ENCODE measurements at regions not wholly inside any gene's neighbourhood (a gene's known extent, or its start where the extent isn't known, plus 50 kb on each side); places are given as distances from the start of the nearest gene placed in this dataset.

DNA sequence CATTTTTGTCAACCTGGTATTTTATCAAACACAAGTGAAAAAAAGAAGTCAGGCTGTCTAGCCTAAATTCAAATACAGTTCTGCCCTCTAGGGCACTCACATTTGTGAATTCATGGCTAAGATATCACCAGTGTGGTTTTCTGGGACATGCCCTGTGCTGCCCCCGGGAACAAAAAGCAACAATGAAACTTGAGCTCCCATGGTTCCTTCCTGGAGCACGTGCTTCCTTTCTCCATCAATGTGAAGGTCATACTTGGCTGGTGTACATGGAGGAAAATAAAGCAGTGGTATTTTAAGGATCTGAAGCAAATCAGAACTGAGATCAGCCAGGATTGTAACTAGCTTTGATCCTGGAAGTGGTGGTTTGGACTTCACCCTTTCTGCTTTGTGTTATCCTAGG lies 128.9 kb upstream of the FRMD4A start:
- H3K27ac ChIP-seq (ENCODE audit: low read depth in 2 of 2, low read length in 1 of 2) = no peak overlapping the region
- ChIA-PET POLR2A (no interaction called here), CTCF (interaction anchor here (0.8 kb wide), 1 partner anchor 262 kb away, joined by 3 read pairs; no protein-coding TSS in a partner anchor)
- no peaks in the 10 kb centered on the region for H3K9me2 ChIP-seq
- H3K9me3 ChIP-seq = no peaks in the 10 kb centered on the region
- no peak overlapping the region for H3K9ac ChIP-seq
- no peaks in the 10 kb centered on the region for H4K20me1 ChIP-seq (ENCODE audit: insufficient read depth)
- H3K4me1 ChIP-seq (ENCODE audit: control insufficient read depth in 1 of 2, insufficient read depth in 2 of 2, low read depth in 1 of 2, low read length in 1 of 2) = no peaks in the 10 kb centered on the region
- H2AFZ ChIP-seq (ENCODE audit: low read depth) = 0 out of 2 replicates have a peak overlapping the region, but pooled peaks have one; percentile 63
- DNase-seq = no peak
- H3K79me2 ChIP-seq (ENCODE audit: insufficient read depth) = no peaks in the 10 kb centered on the region
- no peak overlapping the region for H3K4me3 ChIP-seq (ENCODE audit: low read depth in 2 of 2, low read length in 1 of 2)
- H3K36me3 ChIP-seq (replicated peaks in 1 of 2; ENCODE audit: control insufficient read depth in 1 of 2, insufficient read depth in 2 of 2, low read length in 1 of 2) = no peaks in the 10 kb centered on the region
- 8% methylated on average over 2 of the region's 2 CpGs for WGBS (ENCODE audit: low lambda C conversion rate)
- H3K4me2 ChIP-seq = no peak overlapping the region
- no peaks in the 10 kb centered on the region for H3K27me3 ChIP-seq (ENCODE audit: insufficient read depth)
- TF ChIP-seq TEAD4 (IDR thresholded peaks at IDR 0.05; ENCODE audit: borderline replicate concordance, insufficient read depth) = no peak
- TF ChIP-seq SMC3 (IDR thresholded peaks at IDR 0.05; ENCODE audit: low read depth, low read length) = no peak
- no peak for TF ChIP-seq EP300 (IDR thresholded peaks at IDR 0.05; ENCODE audit: borderline replicate concordance in 1 of 2, low read depth in 1 of 2, low read length in 1 of 2)
- no peak for TF ChIP-seq FOSL2 (IDR thresholded peaks at IDR 0.05; ENCODE audit: borderline replicate concordance, low read depth)
- no peak for TF ChIP-seq PBX3 (IDR thresholded peaks at IDR 0.05)
- TF ChIP-seq MAX (IDR thresholded peaks at IDR 0.05; ENCODE audit: low read depth) = no peak
- TF ChIP-seq ELF1 (IDR thresholded peaks at IDR 0.05) = no peak
- TF ChIP-seq NFIC (IDR thresholded peaks at IDR 0.05; ENCODE audit: borderline replicate concordance) = no peak
- no peak for TF ChIP-seq NRF1 (IDR thresholded peaks at IDR 0.05; ENCODE audit: low read depth, low read length)
- TF ChIP-seq CHD2 (IDR thresholded peaks at IDR 0.05; ENCODE audit: low read length, partially characterized antibody) = no peak
- TF ChIP-seq, protein P1, sequence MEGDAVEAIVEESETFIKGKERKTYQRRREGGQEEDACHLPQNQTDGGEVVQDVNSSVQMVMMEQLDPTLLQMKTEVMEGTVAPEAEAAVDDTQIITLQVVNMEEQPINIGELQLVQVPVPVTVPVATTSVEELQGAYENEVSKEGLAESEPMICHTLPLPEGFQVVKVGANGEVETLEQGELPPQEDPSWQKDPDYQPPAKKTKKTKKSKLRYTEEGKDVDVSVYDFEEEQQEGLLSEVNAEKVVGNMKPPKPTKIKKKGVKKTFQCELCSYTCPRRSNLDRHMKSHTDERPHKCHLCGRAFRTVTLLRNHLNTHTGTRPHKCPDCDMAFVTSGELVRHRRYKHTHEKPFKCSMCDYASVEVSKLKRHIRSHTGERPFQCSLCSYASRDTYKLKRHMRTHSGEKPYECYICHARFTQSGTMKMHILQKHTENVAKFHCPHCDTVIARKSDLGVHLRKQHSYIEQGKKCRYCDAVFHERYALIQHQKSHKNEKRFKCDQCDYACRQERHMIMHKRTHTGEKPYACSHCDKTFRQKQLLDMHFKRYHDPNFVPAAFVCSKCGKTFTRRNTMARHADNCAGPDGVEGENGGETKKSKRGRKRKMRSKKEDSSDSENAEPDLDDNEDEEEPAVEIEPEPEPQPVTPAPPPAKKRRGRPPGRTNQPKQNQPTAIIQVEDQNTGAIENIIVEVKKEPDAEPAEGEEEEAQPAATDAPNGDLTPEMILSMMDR (IDR thresholded peaks at IDR 0.05) = no peak
- no peak for TF ChIP-seq MXI1 (IDR thresholded peaks at IDR 0.05; ENCODE audit: low read depth, low read length)
- no peak for TF ChIP-seq SIN3A (IDR thresholded peaks at IDR 0.05; ENCODE audit: borderline replicate concordance, low read depth, low read length)
- H3F3A ChIP-seq (replicated peaks; ENCODE audit: insufficient read depth) = no peaks in the 10 kb centered on the region

DNA sequence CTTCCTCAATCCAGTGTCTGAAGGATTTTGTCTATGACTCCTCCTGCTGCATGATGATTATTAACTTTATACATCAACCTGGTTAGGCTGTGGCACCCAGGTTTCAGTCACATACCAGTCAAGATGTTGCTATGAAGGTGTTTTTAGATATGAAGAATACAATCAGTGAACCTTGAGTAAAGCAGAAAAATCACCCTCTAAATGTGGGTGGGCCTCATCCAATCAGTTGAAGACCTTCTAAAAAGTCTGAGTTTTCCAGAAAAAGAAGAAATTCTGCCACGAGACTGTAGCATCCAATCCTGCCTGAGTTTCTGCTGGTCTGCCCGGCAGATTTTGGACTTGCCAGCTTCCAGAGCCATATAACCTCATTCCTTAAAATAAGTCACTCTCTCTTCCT lies 126.1 kb upstream of the FRMD4A start:
- Histone ChIP-seq H3F3A (replicated peaks; ENCODE audit: insufficient read depth) (no peaks in the 10 kb centered on the region), H3K36me3 (replicated peaks in 1 of 2; ENCODE audit: control insufficient read depth in 1 of 2, insufficient read depth in 2 of 2, low read length in 1 of 2) (no peaks in the 10 kb centered on the region), H2AFZ (ENCODE audit: low read depth) (no peak overlapping the region), H3K27me3 (ENCODE audit: insufficient read depth) (no peaks in the 10 kb centered on the region), H3K4me2 (no peak overlapping the region), H3K9ac (no peak overlapping the region), H3K4me3 (ENCODE audit: low read depth in 2 of 2, low read length in 1 of 2) (no peak overlapping the region), H4K20me1 (ENCODE audit: insufficient read depth) (no peaks in the 10 kb centered on the region), H3K9me2 (no peaks in the 10 kb centered on the region), H3K4me1 (ENCODE audit: control insufficient read depth in 1 of 2, insufficient read depth in 2 of 2, low read depth in 1 of 2, low read length in 1 of 2) (no peaks in the 10 kb centered on the region), H3K27ac (ENCODE audit: low read depth in 2 of 2, low read length in 1 of 2) (no peak overlapping the region), H3K9me3 (no peaks in the 10 kb centered on the region), H3K79me2 (ENCODE audit: insufficient read depth) (no peaks in the 10 kb centered on the region)
- WGBS (ENCODE audit: low lambda C conversion rate) = 37% methylated on average over 2 of the region's 2 CpGs
- POLR2A ChIA-PET = no interaction called here
- no peak for TF ChIP-seq SIN3A (IDR thresholded peaks at IDR 0.05; ENCODE audit: borderline replicate concordance, low read depth, low read length)
- CTCF ChIA-PET = no interaction called here
- no peak for DNase-seq

All from SK-N-SH (cell line).